GM23338 (cell line): ENCODE measurements at regions not wholly inside any gene's neighbourhood (a gene's known extent, or its start where the extent isn't known, plus 50 kb on each side); places are given as distances from the start of the nearest gene placed in this dataset.

Experiments used
- ATAC-seq: fragments of 200-7000 bp; cut with Tn5 transposase; 3 replicates; pipeline ENCODE4 v1.9.1; 2020
- DNase-seq: peaks from one replicate; pipeline ENCODE4 v3.0.0-alpha.2; 2015; ENCODE audit warnings: low spot score
- H2AFZ ChIP-seq: fragments of 200-600 bp; sonication (generic); 2 replicates; pipeline ENCODE4 v1.8.0; 2016; ENCODE audit warnings: antibody characterized with exemption, mild to moderate bottlenecking, moderate library complexity
- H3F3A ChIP-seq: fragments of 200-600 bp; sonication (generic); replicated peaks from 2 replicates; pipeline ENCODE4 v1.8.0; 2017; ENCODE audit warnings: antibody characterized with exemption, mixed run types, low read depth
- H3K27ac ChIP-seq: fragments of 200-600 bp; sonication (generic); 2 replicates; pipeline ENCODE4 v1.6.1; 2016; ENCODE audit warnings: low read depth
- H3K27me3 ChIP-seq: fragments of 200-600 bp; sonication (generic); 2 replicates; pipeline ENCODE4 v1.8.0; 2016; ENCODE audit warnings: mild to moderate bottlenecking, mixed run types, moderate library complexity; ENCODE audit not compliant: insufficient read depth
- H3K36me3 ChIP-seq: fragments of 200-600 bp; sonication (generic); 2 replicates; pipeline ENCODE4 v1.8.0; 2016; ENCODE audit warnings: mild to moderate bottlenecking; ENCODE audit not compliant: insufficient read depth
- H3K4me1 ChIP-seq: fragments of 200-600 bp; sonication (generic); 2 replicates; pipeline ENCODE4 v1.8.0; 2016; ENCODE audit warnings: mild to moderate bottlenecking, moderate library complexity; ENCODE audit not compliant: insufficient read depth
- H3K4me2 ChIP-seq: fragments of 200-600 bp; sonication (generic); 2 replicates; pipeline ENCODE4 v1.7.1; 2017; ENCODE audit warnings: mixed run types
- H3K4me3 ChIP-seq: fragments of 200-600 bp; sonication (generic); 2 replicates; pipeline ENCODE4 v1.6.1; 2016; ENCODE audit warnings: mixed run types
- H3K79me2 ChIP-seq: fragments of 200-600 bp; sonication (generic); replicated peaks from 2 replicates; pipeline ENCODE4 v1.8.0; 2017; ENCODE audit warnings: mild to moderate bottlenecking; ENCODE audit not compliant: insufficient read depth
- H3K9me2 ChIP-seq: fragments of 200-600 bp; sonication (generic); 2 replicates; pipeline ENCODE4 v1.8.0; 2017; ENCODE audit not compliant: insufficient read depth
- H4K20me1 ChIP-seq: fragments of 200-600 bp; sonication (generic); replicated peaks from 2 replicates; pipeline ENCODE4 v1.8.0; 2017; ENCODE audit warnings: mild to moderate bottlenecking; ENCODE audit not compliant: insufficient read depth
- H3K27ac Mint-ChIP-seq: 2 replicates; pipeline ENCODE4 v1.8.0; 2020; ENCODE audit warnings: inconsistent platforms, mild to moderate bottlenecking, moderate library complexity, mixed read lengths
- H3K27me3 Mint-ChIP-seq: 3 replicates; pipeline ENCODE4 v1.8.0; 2022; ENCODE audit warnings: low read depth, mild to moderate bottlenecking, moderate library complexity, mixed read lengths, inconsistent platforms; ENCODE audit not compliant: insufficient read depth, poor library complexity
- H3K36me3 Mint-ChIP-seq: 3 replicates; pipeline ENCODE4 v1.8.0; 2021; ENCODE audit warnings: low read depth, mild to moderate bottlenecking, inconsistent platforms, moderate library complexity, mixed read lengths
- H3K4me1 Mint-ChIP-seq: 3 replicates; pipeline ENCODE4 v1.8.0; 2020; ENCODE audit warnings: mild to moderate bottlenecking, inconsistent platforms, mixed read lengths
- H3K4me3 Mint-ChIP-seq: 3 replicates; pipeline ENCODE4 v1.8.0; 2021; ENCODE audit warnings: moderate library complexity, mild to moderate bottlenecking, inconsistent platforms, mixed read lengths
- H3K9me3 Mint-ChIP-seq: 3 replicates; pipeline ENCODE4 v1.8.0; 2020; ENCODE audit warnings: moderate library complexity, mild to moderate bottlenecking, inconsistent platforms, mixed read lengths
- JUNB ChIP-seq: IDR thresholded peaks from one replicate; pipeline ENCODE4 v1.6.1; 2016; ENCODE audit warnings: antibody characterized with exemption; ENCODE audit not compliant: unreplicated experiment
- POLR2AphosphoS5 ChIP-seq: IDR thresholded peaks from 2 replicates; pipeline ENCODE4 v1.6.1; 2016; ENCODE audit warnings: antibody characterized with exemption, low read depth
- ZNF114 ChIP-seq: fragments of 250-450 bp; sonication (Bioruptor Pico); IDR thresholded peaks from 2 replicates; pipeline ENCODE4 v1.5.0; 2020; ENCODE audit warnings: mild to moderate bottlenecking, moderate library complexity
- ZNF331 ChIP-seq: fragments of 250-450 bp; sonication (Bioruptor Pico); IDR thresholded peaks from 2 replicates; pipeline ENCODE4 v1.5.0; 2020; ENCODE audit warnings: low read depth, mild to moderate bottlenecking, moderate library complexity
- TF ChIP-seq, protein P1 (sequence below): IDR thresholded peaks from one replicate; pipeline ENCODE4 v1.6.1; 2018; ENCODE audit warnings: antibody characterized with exemption; ENCODE audit not compliant: unreplicated experiment
- TF ChIP-seq, protein P2 (sequence below): IDR thresholded peaks from 2 replicates; pipeline ENCODE4 v1.6.1; 2016; ENCODE audit warnings: antibody characterized with exemption
- TF ChIP-seq, protein P3 (sequence below), 2 experiments: fragments of 200-600 bp in 1 of 2; sonication (generic) in 1 of 2; conservative IDR thresholded peaks; 2 replicates each; pipeline versions ENCODE4 v1.5.1 to v1.6.1; 2016 to 2017; ENCODE audit warnings: antibody characterized with exemption in 2 of 2, low read depth in 2 of 2, mild to moderate bottlenecking in 2 of 2, moderate library complexity in 1 of 2

DNA sequence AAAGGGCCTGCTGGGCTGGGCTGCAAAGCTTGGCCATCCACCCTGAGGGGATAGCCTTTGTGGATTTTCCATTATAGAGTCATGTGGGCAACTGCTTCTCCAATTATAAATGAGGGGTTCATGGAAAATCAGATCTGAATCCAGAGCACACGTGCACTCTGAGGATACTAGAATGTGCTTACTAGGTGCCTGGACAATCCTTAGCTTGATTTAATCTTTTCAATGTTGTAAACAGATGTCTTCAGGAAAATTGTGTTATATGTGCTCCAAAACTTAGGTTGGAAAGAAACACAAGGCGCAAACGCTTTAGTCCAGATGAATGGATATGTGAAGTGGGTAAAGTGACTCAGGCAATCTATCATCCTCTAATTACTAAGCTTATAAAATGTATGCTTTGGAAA, 92.0 kb downstream of the SLC17A6 start:
- peaks cover 8% of the 10 kb centered on the region; the same call in 2 of the 3 replicates for H3K36me3 Mint-ChIP-seq
- DNase-seq (no peak), ATAC-seq (no peak)

More for the DNA sequence above, 92.0 kb downstream of the SLC17A6 start:
- Histone ChIP-seq H3F3A (no peaks in the 10 kb centered on the region), H3K4me3 (no peak overlapping the region), H4K20me1 (no peaks in the 10 kb centered on the region), H3K27ac (no peak overlapping the region), H3K4me1 (peaks cover 24% of the 10 kb centered on the region), H3K4me2 (no peak overlapping the region), H3K36me3 (no peaks in the 10 kb centered on the region), H2AFZ (no peak overlapping the region), H3K27me3 (peaks cover 15% of the 10 kb centered on the region), H3K9me2 (no peaks in the 10 kb centered on the region), H3K79me2 (no peaks in the 10 kb centered on the region)
- TF ChIP-seq, protein P1, sequence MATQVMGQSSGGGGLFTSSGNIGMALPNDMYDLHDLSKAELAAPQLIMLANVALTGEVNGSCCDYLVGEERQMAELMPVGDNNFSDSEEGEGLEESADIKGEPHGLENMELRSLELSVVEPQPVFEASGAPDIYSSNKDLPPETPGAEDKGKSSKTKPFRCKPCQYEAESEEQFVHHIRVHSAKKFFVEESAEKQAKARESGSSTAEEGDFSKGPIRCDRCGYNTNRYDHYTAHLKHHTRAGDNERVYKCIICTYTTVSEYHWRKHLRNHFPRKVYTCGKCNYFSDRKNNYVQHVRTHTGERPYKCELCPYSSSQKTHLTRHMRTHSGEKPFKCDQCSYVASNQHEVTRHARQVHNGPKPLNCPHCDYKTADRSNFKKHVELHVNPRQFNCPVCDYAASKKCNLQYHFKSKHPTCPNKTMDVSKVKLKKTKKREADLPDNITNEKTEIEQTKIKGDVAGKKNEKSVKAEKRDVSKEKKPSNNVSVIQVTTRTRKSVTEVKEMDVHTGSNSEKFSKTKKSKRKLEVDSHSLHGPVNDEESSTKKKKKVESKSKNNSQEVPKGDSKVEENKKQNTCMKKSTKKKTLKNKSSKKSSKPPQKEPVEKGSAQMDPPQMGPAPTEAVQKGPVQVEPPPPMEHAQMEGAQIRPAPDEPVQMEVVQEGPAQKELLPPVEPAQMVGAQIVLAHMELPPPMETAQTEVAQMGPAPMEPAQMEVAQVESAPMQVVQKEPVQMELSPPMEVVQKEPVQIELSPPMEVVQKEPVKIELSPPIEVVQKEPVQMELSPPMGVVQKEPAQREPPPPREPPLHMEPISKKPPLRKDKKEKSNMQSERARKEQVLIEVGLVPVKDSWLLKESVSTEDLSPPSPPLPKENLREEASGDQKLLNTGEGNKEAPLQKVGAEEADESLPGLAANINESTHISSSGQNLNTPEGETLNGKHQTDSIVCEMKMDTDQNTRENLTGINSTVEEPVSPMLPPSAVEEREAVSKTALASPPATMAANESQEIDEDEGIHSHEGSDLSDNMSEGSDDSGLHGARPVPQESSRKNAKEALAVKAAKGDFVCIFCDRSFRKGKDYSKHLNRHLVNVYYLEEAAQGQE = no peak
- TF ChIP-seq ZNF114 (CRISPR knock-in tag) = no peak
- TF ChIP-seq ZNF331 = no peak
- TF ChIP-seq, protein P2, sequence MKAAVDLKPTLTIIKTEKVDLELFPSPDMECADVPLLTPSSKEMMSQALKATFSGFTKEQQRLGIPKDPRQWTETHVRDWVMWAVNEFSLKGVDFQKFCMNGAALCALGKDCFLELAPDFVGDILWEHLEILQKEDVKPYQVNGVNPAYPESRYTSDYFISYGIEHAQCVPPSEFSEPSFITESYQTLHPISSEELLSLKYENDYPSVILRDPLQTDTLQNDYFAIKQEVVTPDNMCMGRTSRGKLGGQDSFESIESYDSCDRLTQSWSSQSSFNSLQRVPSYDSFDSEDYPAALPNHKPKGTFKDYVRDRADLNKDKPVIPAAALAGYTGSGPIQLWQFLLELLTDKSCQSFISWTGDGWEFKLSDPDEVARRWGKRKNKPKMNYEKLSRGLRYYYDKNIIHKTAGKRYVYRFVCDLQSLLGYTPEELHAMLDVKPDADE = no peak
- TF ChIP-seq JUNB = no peak
- no peak for TF ChIP-seq POLR2AphosphoS5
- TF ChIP-seq, protein P3, sequence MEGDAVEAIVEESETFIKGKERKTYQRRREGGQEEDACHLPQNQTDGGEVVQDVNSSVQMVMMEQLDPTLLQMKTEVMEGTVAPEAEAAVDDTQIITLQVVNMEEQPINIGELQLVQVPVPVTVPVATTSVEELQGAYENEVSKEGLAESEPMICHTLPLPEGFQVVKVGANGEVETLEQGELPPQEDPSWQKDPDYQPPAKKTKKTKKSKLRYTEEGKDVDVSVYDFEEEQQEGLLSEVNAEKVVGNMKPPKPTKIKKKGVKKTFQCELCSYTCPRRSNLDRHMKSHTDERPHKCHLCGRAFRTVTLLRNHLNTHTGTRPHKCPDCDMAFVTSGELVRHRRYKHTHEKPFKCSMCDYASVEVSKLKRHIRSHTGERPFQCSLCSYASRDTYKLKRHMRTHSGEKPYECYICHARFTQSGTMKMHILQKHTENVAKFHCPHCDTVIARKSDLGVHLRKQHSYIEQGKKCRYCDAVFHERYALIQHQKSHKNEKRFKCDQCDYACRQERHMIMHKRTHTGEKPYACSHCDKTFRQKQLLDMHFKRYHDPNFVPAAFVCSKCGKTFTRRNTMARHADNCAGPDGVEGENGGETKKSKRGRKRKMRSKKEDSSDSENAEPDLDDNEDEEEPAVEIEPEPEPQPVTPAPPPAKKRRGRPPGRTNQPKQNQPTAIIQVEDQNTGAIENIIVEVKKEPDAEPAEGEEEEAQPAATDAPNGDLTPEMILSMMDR (conservative IDR thresholded peaks at IDR 0.05; ENCODE audit: low read depth in 2 of 2) = no peak
- Mint-ChIP-seq H3K9me3 (peaks cover 11% of the 10 kb centered on the region; the same call in 2 of the 3 replicates), H3K27ac (no peak overlapping the region), H3K4me3 (no peak overlapping the region), H3K4me1 (peaks cover 27% of the 10 kb centered on the region), H3K27me3 (peaks cover 3% of the 10 kb centered on the region)
